H1 (cell line): ENCODE measurements at regions not wholly inside any gene's neighbourhood (a gene's known extent, or its start where the extent isn't known, plus 50 kb on each side); places are given as distances from the start of the nearest gene placed in this dataset.

Experiments used
- CTCF ChIA-PET: fragments of 300-600 bp; sonication (Branson Sonifier 250); formaldehyde crosslinking; loops from one replicate; lab custom pipeline; 2021; ENCODE audit not compliant: partially characterized antibody; lab: Charles Lee
- POLR2A ChIA-PET: fragments of 300-600 bp; sonication (Branson Sonifier 250); formaldehyde crosslinking; loops from one replicate; lab custom pipeline; 2021; ENCODE audit warnings: inconsistent platforms; ENCODE audit not compliant: partially characterized antibody; lab: Charles Lee
- DNase-seq, 2 experiments: peaks; one replicate each; pipeline versions ENCODE4 v3.0.0 to v3.0.0-alpha.2; 2010 to 2022; ENCODE audit warnings: low spot score in 2 of 2, low read depth in 1 of 2, mixed read lengths in 1 of 2
- FAIRE-seq: peaks from 2 replicates; lab custom pipeline; 2011; peaks lifted over from hg19 to GRCh38; lab: Jason Lieb, UNC
- H2AFZ ChIP-seq: 2 replicates; pipeline ENCODE4 v1.8.1; 2012; ENCODE audit warnings: low read length, inconsistent platforms
- H2AK5ac ChIP-seq: 2 replicates; pipeline ENCODE4 v1.6.1; 2013; ENCODE audit warnings: low read depth, low read length
- H2BK120ac ChIP-seq: replicated peaks from 2 replicates; pipeline ENCODE3; 2013; ENCODE audit warnings: low read depth, low read length, inconsistent platforms
- H2BK12ac ChIP-seq: 2 replicates; pipeline ENCODE4 v1.6.1; 2013; ENCODE audit warnings: low read depth, low read length
- H2BK15ac ChIP-seq: 2 replicates; pipeline ENCODE4 v1.6.1; 2013; ENCODE audit warnings: low read length
- H2BK20ac ChIP-seq: 2 replicates; pipeline ENCODE4 v1.6.1; 2013; ENCODE audit warnings: low read length
- H2BK5ac ChIP-seq: 2 replicates; pipeline ENCODE4 v1.6.1; 2013; ENCODE audit warnings: low read depth, low read length
- H3K14ac ChIP-seq: 2 replicates; pipeline ENCODE4 v1.6.1; 2013; ENCODE audit warnings: inconsistent platforms; ENCODE audit not compliant: insufficient read length
- H3K18ac ChIP-seq: 2 replicates; pipeline ENCODE4 v1.6.1; 2013; ENCODE audit warnings: low read length; ENCODE audit errors: extremely low read depth
- H3K23ac ChIP-seq: 2 replicates; pipeline ENCODE4 v1.6.1; 2013; ENCODE audit warnings: inconsistent platforms; ENCODE audit not compliant: insufficient read length
- H3K23me2 ChIP-seq: 2 replicates; pipeline ENCODE4 v1.6.1; 2013; ENCODE audit warnings: low read depth, low read length
- H3K27ac ChIP-seq: 2 replicates; pipeline ENCODE4 v1.6.1; 2011; ENCODE audit warnings: low read depth, low read length, inconsistent platforms
- H3K27me3 ChIP-seq, 4 experiments: replicated peaks in 1 of 4; 1 replicate in 1 of 4; 2 replicates in 3 of 4; pipeline versions ENCODE4 v1.6.1 to v1.8.1; 2011 to 2013; ENCODE audit warnings: low read length in 3 of 4, mild to moderate bottlenecking in 3 of 4, inconsistent platforms in 2 of 4, mixed read lengths in 2 of 4, moderate library complexity in 1 of 4; ENCODE audit not compliant: control insufficient read depth in 3 of 4, insufficient read depth in 3 of 4; ENCODE audit errors: extremely low read depth in 1 of 4
- H3K36me3 ChIP-seq, 4 experiments: 2 replicates each; pipeline versions ENCODE4 v1.6.1 to v1.8.1; 2011 to 2013; ENCODE audit warnings: mild to moderate bottlenecking in 4 of 4, low read length in 3 of 4, moderate library complexity in 2 of 4, control low read depth in 1 of 4, inconsistent platforms in 1 of 4; ENCODE audit not compliant: insufficient read depth in 4 of 4, control insufficient read depth in 2 of 4
- H3K4ac ChIP-seq: replicated peaks from 2 replicates; pipeline ENCODE3; 2013; ENCODE audit warnings: low read length, low read depth, mixed read lengths, inconsistent platforms; ENCODE audit not compliant: insufficient read length
- H3K4me1 ChIP-seq, 4 experiments: replicated peaks in 1 of 4; 1 replicate in 1 of 4; 2 replicates in 3 of 4; pipeline versions ENCODE4 v1.6.1 to v1.8.1; 2011 to 2013; ENCODE audit warnings: low read length in 3 of 4, inconsistent platforms in 2 of 4, mixed read lengths in 1 of 4; ENCODE audit not compliant: insufficient read depth in 4 of 4, control insufficient read depth in 3 of 4
- H3K4me2 ChIP-seq, 2 experiments: 2 replicates each; pipeline versions ENCODE4 v1.6.1 to v1.8.1; 2011 to 2013; ENCODE audit warnings: low read depth in 2 of 2, low read length in 2 of 2, control low read depth in 1 of 2, inconsistent platforms in 1 of 2, mild to moderate bottlenecking in 1 of 2; ENCODE audit not compliant: insufficient read depth in 1 of 2
- H3K4me3 ChIP-seq, 4 experiments: fragments of 200-600, 300-600 bp in 1 of 4; sonication (generic), shearing (Covaris generic), sonication (Bioruptor Twin) in 1 of 4; 2 replicates each; pipeline versions ENCODE4 v1.5.1 to v1.8.1; 2011 to 2016; ENCODE audit warnings: low read length in 4 of 4, low read depth in 3 of 4, control low read depth in 2 of 4, inconsistent platforms in 2 of 4, mild to moderate bottlenecking in 2 of 4, mixed read lengths in 1 of 4, moderate library complexity in 1 of 4; ENCODE audit not compliant: insufficient read depth in 2 of 4; ENCODE audit errors: extremely low read depth in 1 of 4
- H3K56ac ChIP-seq: replicated peaks from 2 replicates; pipeline ENCODE3; 2013; ENCODE audit warnings: low read depth, mild to moderate bottlenecking, mixed read lengths, low read length, inconsistent platforms; ENCODE audit not compliant: insufficient read length
- H3K79me1 ChIP-seq: 2 replicates; pipeline ENCODE4 v1.6.1; 2013; ENCODE audit warnings: low read depth, low read length, control low read depth
- H3K79me2 ChIP-seq, 2 experiments: 2 replicates each; pipeline versions ENCODE4 v1.6.1 to v1.8.1; 2012 to 2013; ENCODE audit warnings: low read length in 2 of 2, mild to moderate bottlenecking in 2 of 2, inconsistent platforms in 1 of 2; ENCODE audit not compliant: insufficient read depth in 2 of 2, control insufficient read depth in 1 of 2
- H3K9ac ChIP-seq, 4 experiments: replicated peaks in 1 of 4; 1 replicate in 1 of 4; 2 replicates in 3 of 4; pipeline versions ENCODE4 v1.6.1 to v1.8.1; 2011 to 2013; ENCODE audit warnings: low read depth in 3 of 4, low read length in 3 of 4, control low read depth in 2 of 4, mild to moderate bottlenecking in 2 of 4, moderate library complexity in 2 of 4, inconsistent platforms in 1 of 4; ENCODE audit errors: extremely low read depth in 1 of 4
- H3K9me3 ChIP-seq, 2 experiments: 2 replicates each; pipeline versions ENCODE4 v1.6.1 to v1.8.1; 2012 to 2013; ENCODE audit warnings: mild to moderate bottlenecking in 2 of 2, moderate library complexity in 2 of 2, control low read depth in 1 of 2, inconsistent platforms in 1 of 2, low read depth in 1 of 2, low read length in 1 of 2, mixed read lengths in 1 of 2; ENCODE audit not compliant: insufficient read depth in 2 of 2
- H4K20me1 ChIP-seq, 2 experiments: replicated peaks in 1 of 2; 2 replicates each; pipeline versions ENCODE3 to v1.8.1; 2011 to 2013; ENCODE audit warnings: inconsistent platforms in 2 of 2, low read length in 2 of 2, mild to moderate bottlenecking in 1 of 2; ENCODE audit not compliant: insufficient read depth in 2 of 2, control insufficient read depth in 1 of 2
- H4K5ac ChIP-seq: 2 replicates; pipeline ENCODE4 v1.6.1; 2013; ENCODE audit warnings: low read length, low read depth, mixed read lengths, inconsistent platforms; ENCODE audit not compliant: insufficient read length
- H4K8ac ChIP-seq: 2 replicates; pipeline ENCODE4 v1.8.0; 2013; ENCODE audit warnings: mild to moderate bottlenecking, moderate library complexity, low read length, inconsistent platforms; ENCODE audit not compliant: insufficient read depth; ENCODE audit errors: extremely low read depth
- H4K91ac ChIP-seq: replicated peaks from 2 replicates; pipeline ENCODE3; 2013; ENCODE audit warnings: low read length, mixed read lengths, inconsistent platforms; ENCODE audit not compliant: insufficient read length
- ASH2L ChIP-seq: fragments of 200-600, 300-600 bp; sonication (generic); IDR thresholded peaks from one replicate; pipeline ENCODE4 v1.7.1; 2017; ENCODE audit warnings: low read length
- BRCA1 ChIP-seq: IDR thresholded peaks from 2 replicates; pipeline ENCODE4 v1.6.1; 2012; ENCODE audit warnings: low read depth, low read length, improper control_type of control experiment
- CEBPB ChIP-seq: IDR thresholded peaks from 2 replicates; pipeline ENCODE4 v1.6.1; 2012; ENCODE audit warnings: low read depth, low read length
- CHD1 ChIP-seq: IDR thresholded peaks from 2 replicates; pipeline ENCODE4 v1.6.1; 2012; ENCODE audit warnings: low read depth, low read length, improper control_type of control experiment
- RAD21 ChIP-seq, 2 experiments: IDR thresholded peaks in 1 of 2; conservative IDR thresholded peaks in 1 of 2; 2 replicates each; pipeline ENCODE4 v1.6.1; 2011; ENCODE audit warnings: low read depth in 2 of 2, low read length in 2 of 2, improper control_type of control experiment in 1 of 2, inconsistent platforms in 1 of 2, mild to moderate bottlenecking in 1 of 2, moderate library complexity in 1 of 2
- SP4 ChIP-seq: IDR thresholded peaks from 2 replicates; pipeline ENCODE4 v1.6.1; 2012; ENCODE audit warnings: low read length, inconsistent platforms
- TAF1 ChIP-seq: IDR thresholded peaks from 2 replicates; pipeline ENCODE4 v1.6.1; 2011; ENCODE audit warnings: mild to moderate bottlenecking, low read depth, low read length
- WGBS, 2 experiments: shearing (Covaris generic) in 1 of 2; methylation state at CpG; one replicate each; pipeline versions ENCODE4 v1.1.6 to v1.1.7; 2013 to 2015; ENCODE audit warnings: low lambda C conversion rate in 2 of 2, mixed read lengths in 2 of 2, inconsistent platforms in 1 of 2, low coverage in 1 of 2, missing lambda C conversion rate in 1 of 2; ENCODE audit not compliant: insufficient replicate concordance in 2 of 2, insufficient coverage in 1 of 2, insufficient read length in 1 of 2; ENCODE audit errors: extremely low coverage in 1 of 2, missing lambda C conversion rate in 1 of 2; 5-methylcytosine and 5-hydroxymethylcytosine counted together

DNA sequence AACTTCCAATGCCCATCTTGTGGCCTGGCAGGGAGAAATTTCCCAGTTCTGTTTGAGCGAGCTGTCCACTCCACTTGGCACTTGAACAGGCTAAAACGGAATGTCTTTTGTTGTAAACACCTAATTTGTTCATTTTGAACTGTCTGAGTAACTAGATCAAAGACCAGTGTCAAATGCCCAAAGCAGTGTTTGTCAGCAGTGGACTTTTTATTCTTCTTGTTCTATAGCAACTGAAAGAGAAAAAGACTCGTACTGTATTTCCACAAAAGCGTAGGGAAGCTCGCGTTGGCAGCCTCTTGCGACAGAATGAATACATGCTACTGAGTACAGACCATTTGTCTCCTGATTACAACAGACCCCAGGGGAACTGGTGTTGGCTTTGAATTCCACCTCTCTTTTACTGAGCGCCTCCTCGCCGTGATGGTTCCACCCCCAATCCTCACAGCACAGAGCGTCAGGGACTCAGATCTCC is 601.8 kb upstream of the ZNF608 start:
- DNase-seq (peak in 1 of 2 experiments; percentile 25), FAIRE-seq (peak; percentile 57)
- no peak overlapping the region for H2BK15ac ChIP-seq
- no peak overlapping the region for H4K5ac ChIP-seq
- no peaks in the 10 kb centered on the region for H3K9me3 ChIP-seq
- H2AK5ac ChIP-seq = no peak overlapping the region
- no peaks in the 10 kb centered on the region for H3K79me2 ChIP-seq
- H3K56ac ChIP-seq = no peak overlapping the region
- no peaks in the 10 kb centered on the region for H3K36me3 ChIP-seq
- no peak overlapping the region for H3K14ac ChIP-seq
- 0 out of 2 replicates have a peak overlapping the region, but pooled peaks have one; percentile 0 for H2BK12ac ChIP-seq
- CTCF ChIA-PET = no interaction called here
- H4K91ac ChIP-seq = no peak overlapping the region
- H3K4ac ChIP-seq = no peak overlapping the region
- peaks cover 0 to 2% (median 0%) of the 10 kb centered on the region in 4 experiments; a peak in 1 of 7 replicates for H3K27me3 ChIP-seq
- H3K27ac ChIP-seq = no peak overlapping the region; the same call in 1 of the 2 replicates
- no peak overlapping the region for H2BK5ac ChIP-seq
- H3K23ac ChIP-seq = no peak overlapping the region
- H3K23me2 ChIP-seq = no peaks in the 10 kb centered on the region
- no peaks in the 10 kb centered on the region for H4K20me1 ChIP-seq
- H3K4me3 ChIP-seq = peak overlapping the region in 1 of 4 experiments; percentile 13; a peak in 1 of 8 replicates
- H3K79me1 ChIP-seq = no peaks in the 10 kb centered on the region
- no peak overlapping the region; the same call in 1 of the 2 replicates for H3K18ac ChIP-seq
- peak; percentile 26 for TF ChIP-seq ASH2L
- no peak for TF ChIP-seq SP4
- TF ChIP-seq BRCA1 = no peak
- TF ChIP-seq RAD21 (IDR thresholded peaks at IDR 0.05 in 1 of 2, conservative IDR thresholded peaks at IDR 0.05 in 1 of 2; ENCODE audit: low read depth in 2 of 2, low read length in 2 of 2) = peak in 1 of 2 experiments; percentile 11; a peak in 1 of 4 replicates
- peak; percentile 83 for TF ChIP-seq CEBPB
- 0 out of 2 replicates have a peak, but pooled peaks have one; percentile 24 for TF ChIP-seq TAF1
- no peak for TF ChIP-seq CHD1
- no peak overlapping the region for H4K8ac ChIP-seq
- no peak overlapping the region for H3K9ac ChIP-seq
- H2BK20ac ChIP-seq = no peak overlapping the region
- H2AFZ ChIP-seq = peak overlapping the region; percentile 63; the same call in 1 of the 2 replicates
- POLR2A ChIA-PET = interaction anchor here (1.4 to 1.6 kb wide), 2 partner anchors 31 to 63 kb away, joined by 3 read pairs; no protein-coding TSS in a partner anchor
- H2BK120ac ChIP-seq = no peak overlapping the region
- H3K4me2 ChIP-seq = peak overlapping the region; percentile 4 to 45
- H3K4me1 ChIP-seq = peaks cover 7 to 19% (median 11%) of the 10 kb centered on the region in 4 experiments; a peak in 6 of 7 replicates
- WGBS, 2 experiments = 35% methylated on average over 11 of the region's 11 CpGs; no CpG with 5 or more reads in 1 of the 2 experiments
